GM12873 (cell line): ENCODE measurements at regions not wholly inside any gene's neighbourhood (a gene's known extent, or its start where the extent isn't known, plus 50 kb on each side); places are given as distances from the start of the nearest gene placed in this dataset.

Experiments
- TF ChIP-seq, protein P1 (sequence below): IDR thresholded peaks from 2 replicates; pipeline ENCODE4 v1.5.1; 2012; ENCODE audit warnings: low read depth, mild to moderate bottlenecking, moderate library complexity, low read length, control low read depth; ENCODE audit not compliant: insufficient read depth; ENCODE audit errors: missing control alignments

DNA sequence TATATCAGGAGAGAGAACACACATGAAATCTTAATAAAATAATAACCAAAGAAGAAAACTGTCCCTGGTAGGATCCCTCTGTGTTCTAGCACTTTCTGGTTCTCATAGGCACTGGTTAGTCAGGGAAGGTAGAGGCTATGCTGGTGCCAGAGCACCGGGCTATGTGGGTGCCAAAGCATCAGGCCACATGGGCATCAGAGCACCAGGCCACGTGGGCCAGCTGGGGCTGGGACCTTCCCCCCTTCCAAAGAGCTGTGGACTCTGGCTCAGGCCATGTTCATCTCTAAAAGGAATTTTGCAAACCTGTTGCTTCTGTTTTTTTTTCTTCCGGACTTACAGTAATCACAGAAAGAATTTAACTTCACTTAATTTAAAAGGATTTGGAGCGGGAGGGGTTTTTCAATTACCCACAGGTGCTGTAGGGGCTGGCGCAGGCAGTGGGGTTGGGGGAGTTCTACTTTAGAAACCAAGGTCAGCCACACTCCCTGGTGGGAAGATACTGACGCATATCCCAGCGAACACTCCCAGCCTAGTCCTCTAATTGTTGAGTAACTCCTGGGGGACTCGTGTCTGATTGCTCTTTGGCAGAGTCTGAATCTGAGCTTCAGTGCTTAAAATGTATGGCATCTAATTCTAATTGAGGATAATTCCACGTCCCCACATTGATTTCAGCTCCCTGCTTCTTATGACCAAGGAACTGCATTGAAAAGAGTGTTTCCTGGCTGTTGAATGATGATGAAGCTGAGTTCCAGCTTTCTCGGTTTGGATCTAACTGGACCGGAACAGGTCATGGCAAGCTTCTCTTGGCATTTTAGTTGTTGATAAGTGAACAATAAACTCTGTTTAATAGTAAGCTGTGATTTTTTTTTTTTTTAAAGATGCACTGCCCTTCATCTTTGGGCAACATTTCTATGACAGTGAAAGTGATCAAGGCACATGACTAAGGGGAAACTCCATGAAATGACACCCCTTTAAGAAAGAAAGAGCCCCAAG lies 110.7 kb upstream of the FZD8 start:
- TF ChIP-seq, protein P1, sequence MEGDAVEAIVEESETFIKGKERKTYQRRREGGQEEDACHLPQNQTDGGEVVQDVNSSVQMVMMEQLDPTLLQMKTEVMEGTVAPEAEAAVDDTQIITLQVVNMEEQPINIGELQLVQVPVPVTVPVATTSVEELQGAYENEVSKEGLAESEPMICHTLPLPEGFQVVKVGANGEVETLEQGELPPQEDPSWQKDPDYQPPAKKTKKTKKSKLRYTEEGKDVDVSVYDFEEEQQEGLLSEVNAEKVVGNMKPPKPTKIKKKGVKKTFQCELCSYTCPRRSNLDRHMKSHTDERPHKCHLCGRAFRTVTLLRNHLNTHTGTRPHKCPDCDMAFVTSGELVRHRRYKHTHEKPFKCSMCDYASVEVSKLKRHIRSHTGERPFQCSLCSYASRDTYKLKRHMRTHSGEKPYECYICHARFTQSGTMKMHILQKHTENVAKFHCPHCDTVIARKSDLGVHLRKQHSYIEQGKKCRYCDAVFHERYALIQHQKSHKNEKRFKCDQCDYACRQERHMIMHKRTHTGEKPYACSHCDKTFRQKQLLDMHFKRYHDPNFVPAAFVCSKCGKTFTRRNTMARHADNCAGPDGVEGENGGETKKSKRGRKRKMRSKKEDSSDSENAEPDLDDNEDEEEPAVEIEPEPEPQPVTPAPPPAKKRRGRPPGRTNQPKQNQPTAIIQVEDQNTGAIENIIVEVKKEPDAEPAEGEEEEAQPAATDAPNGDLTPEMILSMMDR: no peak

DNA sequence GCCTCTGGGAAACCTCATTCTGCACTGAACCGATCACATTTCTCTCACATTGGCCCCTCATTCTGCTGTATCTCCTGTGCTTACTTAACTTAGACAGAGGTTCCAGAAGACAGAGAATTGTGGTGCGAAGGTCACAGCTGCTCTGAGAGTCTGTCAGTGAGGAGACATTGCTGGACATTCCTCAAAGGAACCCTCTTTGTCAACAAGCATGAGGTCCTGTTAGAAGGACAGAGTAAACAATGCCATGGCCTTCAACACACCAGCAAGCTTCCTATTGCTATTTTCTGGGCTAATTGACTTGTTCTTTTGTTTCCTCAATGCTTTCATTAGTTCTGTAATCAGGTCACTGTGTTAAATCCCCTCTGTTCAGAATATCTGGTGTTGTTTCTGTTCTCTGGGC lies 109.3 kb upstream of the FZD8 start:
- TF ChIP-seq, protein P1: no peak

GRCh38 chr10:35749230-35749629 lies 107.1 kb upstream of the FZD8 start:
- TF ChIP-seq, protein P1: no peak

- TF ChIP-seq, protein P1: no peak
Observed at GRCh38 chr10:35745617-35746403, 103.7 kb upstream of the FZD8 start.

DNA sequence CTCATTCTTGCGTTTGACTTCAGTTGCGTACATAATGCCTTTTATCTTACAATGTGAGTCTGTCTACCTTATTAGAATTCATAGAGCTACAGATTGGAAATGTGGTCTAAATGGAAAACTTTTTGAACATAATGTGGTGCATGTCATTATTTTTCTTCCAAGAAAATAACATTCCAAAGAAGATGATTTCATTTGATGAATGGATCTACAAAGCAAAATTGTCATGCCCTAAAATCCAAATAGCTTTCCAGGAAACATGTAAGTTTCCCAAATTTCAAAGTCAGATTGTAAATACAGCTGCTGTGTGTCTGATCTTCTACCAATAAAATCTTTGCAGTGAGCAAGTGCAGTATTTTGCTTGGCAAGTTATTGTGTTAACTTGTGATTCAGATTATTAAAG lies 101.8 kb upstream of the FZD8 start:
- TF ChIP-seq, protein P1: no peak

GRCh38 chr10:35743351-35743750 lies 101.3 kb upstream of the FZD8 start:
- TF ChIP-seq, protein P1: no peak

DNA sequence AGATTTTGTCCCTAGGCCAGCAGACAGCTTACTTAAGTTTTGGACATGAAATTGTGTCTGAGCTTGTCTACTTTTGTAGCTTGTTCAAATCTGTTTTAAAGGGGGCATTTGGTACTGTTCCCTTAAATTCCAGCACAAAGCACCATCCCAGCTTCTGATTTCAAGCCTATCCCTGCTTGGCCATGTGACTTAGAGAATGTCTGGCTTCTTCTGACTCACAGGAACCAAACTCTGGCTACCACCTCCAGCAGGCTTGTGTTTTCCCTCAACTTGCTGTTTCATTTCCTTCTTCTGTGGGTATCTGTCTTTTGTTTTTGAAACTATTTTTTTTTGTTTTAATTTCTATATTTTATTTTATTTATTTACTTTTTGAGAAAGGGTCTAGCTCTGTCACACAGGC lies 97.9 kb upstream of the FZD8 start:
- TF ChIP-seq, protein P1: no peak
